ENCODE measurements at regions not wholly inside any gene's neighbourhood (a gene's known extent, or its start where the extent isn't known, plus 50 kb on each side); places are given as distances from the start of the nearest gene placed in this dataset.

GRCh38 chr5:74174366-74174765, 466.2 kb downstream of the ENC1 start:
- DNase-seq (ENCODE audit: low spot score) = no peak
- ATAC-seq = no peak

DNA sequence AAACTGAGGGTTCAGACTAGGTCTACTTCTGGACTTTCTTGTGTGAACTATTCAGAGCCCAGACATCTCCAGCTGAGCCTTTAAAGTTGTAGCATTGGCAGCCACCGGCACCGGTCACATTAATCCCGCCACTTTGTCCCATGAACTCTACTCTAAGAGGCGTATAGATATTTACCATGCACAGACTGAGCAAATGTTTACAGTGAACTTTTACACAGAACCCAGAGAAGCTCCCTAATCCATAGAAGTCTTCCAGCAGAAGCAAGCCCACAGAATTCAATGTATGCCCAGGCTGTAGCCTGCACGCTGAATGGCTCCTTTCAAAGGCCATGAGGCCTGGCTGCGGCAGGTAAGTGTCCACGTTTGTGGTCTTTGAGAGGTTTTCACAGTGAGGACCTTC, 466.9 kb downstream of the ENC1 start:
- ATAC-seq (no peak), DNase-seq (ENCODE audit: low spot score) (no peak)

DNA sequence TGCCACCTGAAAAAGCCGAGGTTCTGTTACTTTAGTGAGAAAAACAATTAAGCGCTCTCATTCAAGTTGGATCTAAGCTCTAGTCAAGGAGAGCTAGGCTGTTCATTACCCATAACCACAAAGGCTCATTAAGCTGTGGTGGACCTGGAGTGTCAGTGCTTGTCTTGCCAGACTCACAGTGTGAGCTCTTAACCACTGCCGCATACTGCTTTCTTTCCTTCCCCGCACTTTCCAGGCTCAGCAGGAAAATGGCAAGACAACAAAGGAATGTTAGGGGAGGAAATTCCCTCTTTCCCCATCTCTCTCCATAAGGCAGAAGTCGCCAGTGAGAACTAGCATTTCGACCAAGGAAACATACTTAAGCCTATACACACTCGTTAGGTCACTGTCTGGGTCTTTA, 467.3 kb downstream of the ENC1 start:
- ATAC-seq (no peak), DNase-seq (ENCODE audit: low spot score) (no peak)

DNA sequence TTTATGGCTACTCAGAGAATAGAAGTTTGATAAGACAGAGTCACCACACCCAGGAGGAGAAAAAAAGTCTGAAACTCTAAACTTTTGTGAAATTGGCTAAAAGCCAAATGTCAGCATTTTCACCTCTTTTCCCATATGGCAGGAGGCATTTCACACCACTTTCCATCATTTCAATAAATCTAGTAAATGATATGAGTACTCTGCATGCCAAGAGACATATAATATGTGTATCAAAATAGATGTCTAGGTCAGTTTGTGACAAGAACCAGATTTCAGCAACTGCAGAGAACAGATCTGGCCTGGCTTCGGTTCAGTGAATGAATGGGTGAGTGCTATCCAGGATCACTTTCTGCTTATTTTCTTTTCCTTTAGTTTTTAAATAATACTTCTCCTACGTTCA, 470.8 kb downstream of the ENC1 start:
- ATAC-seq (no peak), DNase-seq (ENCODE audit: low spot score) (no peak)

- DNase-seq (ENCODE audit: low spot score) (no peak), ATAC-seq (peak; percentile 83)
Measured at GRCh38 chr5:74167930-74168315, 472.6 kb downstream of the ENC1 start.

DNA sequence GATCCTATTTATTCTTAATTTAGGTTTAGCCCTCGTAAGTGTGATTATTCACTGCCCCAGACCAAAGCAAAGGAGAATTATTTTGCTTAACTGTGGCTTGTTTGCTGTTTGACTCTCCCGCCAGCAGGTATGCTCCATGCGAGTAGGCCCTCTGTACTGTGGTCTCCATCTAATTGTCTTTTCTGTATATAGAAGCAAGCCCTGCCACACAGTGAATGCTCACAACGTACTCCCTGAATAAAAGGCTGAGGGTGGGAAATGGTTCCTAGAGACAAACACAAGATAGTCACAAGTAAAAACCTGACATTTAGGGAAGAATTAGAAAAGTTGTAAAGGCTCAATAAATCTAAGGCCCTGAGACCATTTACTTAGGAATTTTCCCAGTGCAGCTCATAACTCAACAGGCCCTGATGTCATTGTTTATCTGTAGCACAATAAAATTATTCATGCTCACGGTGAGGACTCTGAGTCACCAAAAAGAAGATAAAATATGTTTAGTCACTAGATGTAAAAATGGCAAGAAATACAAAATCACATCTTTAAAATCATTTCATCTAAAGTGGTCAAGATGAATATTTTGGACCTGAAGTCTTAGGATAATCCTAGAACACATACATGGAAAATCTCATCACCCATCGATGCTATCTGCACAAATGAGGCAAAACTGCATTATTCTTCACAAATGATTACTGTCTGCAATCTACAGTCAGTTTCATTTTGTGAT, 473.2 kb downstream of the ENC1 start:
- no peak for DNase-seq (ENCODE audit: low spot score)
- ATAC-seq = no peak

- no peak for DNase-seq (ENCODE audit: low spot score)
- no peak for ATAC-seq
Measured at GRCh38 chr5:74166064-74166463, 474.5 kb downstream of the ENC1 start.

DNA sequence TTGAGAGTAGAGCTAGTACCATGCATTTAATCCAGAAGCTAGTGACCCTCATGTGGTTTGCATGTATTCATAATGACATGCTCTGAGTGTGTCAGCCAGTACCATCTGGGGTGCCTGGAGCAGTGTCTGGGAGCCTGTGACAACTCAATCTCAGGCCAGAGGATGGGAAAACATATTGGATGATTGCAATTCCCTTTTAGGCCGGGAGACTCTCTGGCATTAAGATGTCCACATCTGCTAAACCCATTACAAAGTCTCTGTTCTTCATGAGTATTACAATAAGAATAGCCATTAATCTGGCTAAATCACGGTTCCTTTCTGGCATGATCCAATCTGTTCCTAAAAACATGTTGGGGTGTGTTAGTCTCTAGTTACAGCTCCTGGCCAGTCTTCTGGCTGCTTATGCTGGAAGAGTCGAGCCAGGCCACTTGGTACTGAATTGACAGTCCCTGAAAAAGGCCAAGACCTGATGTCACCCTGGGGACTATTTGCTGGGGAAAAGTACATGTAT, 475.7 kb downstream of the ENC1 start:
- no peak for ATAC-seq

DNA sequence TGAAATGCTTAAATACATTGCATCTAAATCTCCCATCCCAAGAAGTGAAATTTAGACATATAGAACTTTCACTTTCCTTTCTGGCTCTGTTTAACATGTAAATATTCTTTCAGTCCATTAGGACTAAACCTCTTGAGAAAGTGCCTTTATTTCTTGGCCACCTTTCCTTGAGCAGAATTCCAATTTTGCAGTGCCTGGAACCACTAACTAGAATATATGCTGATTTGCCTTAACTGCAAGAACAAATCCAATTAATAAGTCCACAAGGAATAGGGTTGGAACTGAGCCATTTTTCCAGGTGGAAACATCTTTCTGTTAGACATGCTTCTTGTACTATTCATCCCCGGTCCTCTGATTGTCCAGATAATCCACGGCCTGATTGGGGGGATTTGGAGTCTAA, 478.0 kb downstream of the ENC1 start:
- DNase-seq (ENCODE audit: low spot score) = no peak
- ATAC-seq = no peak

More for the DNA sequence above, 475.7 kb downstream of the ENC1 start:
- DNase-seq (ENCODE audit: low spot score) = no peak

DNA sequence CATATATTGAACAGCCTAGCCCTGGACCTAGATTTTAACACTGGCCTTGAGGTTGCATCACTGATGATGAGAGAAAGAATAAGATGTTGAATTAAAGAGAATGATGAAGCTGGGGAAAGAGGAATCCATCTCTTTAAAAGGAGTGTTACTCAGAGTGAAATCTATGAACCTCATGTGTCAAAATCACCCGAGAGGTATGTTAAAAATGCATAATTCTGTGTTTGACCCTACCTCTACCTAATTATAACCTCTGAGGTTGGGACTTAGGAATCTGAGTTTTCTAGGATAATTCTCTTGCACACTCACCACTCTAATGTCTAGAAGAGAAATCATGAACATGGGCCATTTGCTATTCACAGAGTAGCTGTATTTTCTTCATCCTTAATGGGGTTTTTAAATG, 479.4 kb downstream of the ENC1 start:
- DNase-seq (ENCODE audit: low spot score) (no peak), ATAC-seq (no peak)

- DNase-seq (ENCODE audit: low spot score) = no peak
Measured at GRCh38 chr5:74156728-74157383, 483.7 kb downstream of the ENC1 start.

DNA sequence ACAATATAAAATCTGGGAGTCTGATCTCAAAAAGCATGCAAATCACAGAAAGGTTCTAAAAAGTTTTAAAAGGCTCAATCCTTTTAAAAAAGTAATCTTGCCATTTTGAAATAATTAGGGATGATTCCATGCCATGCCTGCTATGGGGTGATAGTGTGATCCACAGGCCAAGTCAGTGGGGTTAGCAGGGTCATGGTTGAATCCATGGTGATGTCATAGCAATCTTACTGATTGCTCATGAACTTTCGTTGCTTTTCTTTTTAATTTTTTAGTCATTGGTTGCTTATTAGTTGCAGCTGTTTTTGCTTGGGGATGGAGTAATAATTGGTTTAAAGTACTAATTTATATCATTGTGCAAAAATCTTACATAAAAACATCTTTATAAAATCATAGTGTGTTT, 485.0 kb downstream of the ENC1 start:
- ATAC-seq (no peak), DNase-seq (ENCODE audit: low spot score) (no peak)

More at GRCh38 chr5:74156728-74157383, 483.7 kb downstream of the ENC1 start:
- ATAC-seq = no peak

- no peak for ATAC-seq
- no peak for DNase-seq (ENCODE audit: low spot score)
Measured at GRCh38 chr5:74154526-74154925, 486.0 kb downstream of the ENC1 start.

DNA sequence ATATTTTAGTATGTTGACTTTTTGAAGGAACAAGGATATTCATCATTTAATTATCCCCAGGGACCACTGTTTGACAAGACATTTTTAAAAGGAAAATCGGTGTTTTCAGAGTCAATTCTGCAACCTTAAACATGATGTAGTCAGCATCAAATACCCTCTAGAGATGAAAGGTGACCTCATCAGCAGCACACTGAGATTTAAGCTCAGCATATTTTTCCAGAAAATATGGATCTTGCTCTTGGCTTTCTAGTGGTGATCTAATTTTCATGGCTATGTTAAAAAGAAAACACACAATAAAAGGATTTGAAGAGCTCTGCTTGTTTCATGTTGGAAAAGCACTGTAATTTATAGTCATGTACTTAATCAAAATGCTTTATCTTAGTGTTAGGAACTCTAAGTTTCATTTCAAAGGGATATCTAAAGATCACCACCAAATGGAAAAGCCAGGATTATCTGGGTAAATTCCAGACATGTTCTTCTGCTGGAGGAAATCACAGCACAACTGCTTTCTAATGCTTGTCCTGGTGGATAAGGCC, 487.2 kb downstream of the ENC1 start:
- DNase-seq (ENCODE audit: low spot score) (no peak), ATAC-seq (no peak)

DNA sequence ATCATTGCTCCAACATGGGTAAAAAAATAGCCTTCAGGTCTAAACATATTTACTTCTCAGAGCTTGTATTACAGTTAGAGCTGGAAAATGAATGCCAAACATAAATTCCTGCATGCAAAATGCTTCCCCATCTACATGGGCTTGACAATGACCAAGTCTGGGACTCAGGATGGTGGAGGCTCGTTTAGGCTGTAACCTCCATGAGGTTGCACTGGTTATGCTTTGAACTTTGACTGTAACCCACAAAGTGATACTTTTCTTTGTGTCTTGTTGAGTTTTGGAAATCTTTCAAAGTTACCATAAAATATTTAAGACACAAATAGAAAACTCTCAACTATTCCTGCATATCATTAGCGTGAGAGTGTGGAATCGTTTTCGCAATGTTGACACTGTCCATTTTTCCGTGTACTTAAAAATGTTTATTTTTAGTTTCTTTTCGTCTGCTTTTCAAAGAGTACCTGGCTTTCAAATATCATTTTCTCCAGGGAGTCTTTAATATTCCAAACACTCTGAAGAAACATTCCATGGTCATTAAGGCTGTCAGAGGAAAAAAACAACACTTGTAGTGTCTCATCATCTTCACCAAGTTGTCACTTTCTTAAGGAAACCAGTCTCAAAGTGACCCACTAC, 487.8 kb downstream of the ENC1 start:
- DNase-seq (ENCODE audit: low spot score) (no peak), ATAC-seq (no peak)

DNA sequence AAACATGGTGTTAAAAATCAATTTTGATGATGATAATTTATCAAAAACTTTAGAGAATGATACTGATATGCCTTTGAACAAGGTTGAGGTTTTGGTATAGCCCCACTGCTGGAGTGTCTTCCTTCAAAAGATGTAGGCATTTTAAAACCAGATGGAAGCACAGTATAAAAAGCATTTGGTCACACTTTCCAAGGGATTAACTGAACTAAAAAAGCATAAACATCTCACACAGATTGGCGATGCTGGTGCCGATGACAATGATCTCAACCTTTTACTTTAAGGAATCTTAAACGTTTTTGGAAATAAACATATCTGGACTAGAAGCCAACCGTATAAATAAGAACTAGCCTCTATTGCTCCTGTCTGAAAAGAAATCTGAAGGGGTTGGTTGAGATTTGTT, 488.4 kb downstream of the ENC1 start:
- ATAC-seq = no peak
- DNase-seq (ENCODE audit: low spot score) = no peak

- ATAC-seq (peak; percentile 67), DNase-seq (ENCODE audit: low spot score) (no peak)
Measured at GRCh38 chr5:74149395-74149794, 491.1 kb downstream of the ENC1 start.

DNA sequence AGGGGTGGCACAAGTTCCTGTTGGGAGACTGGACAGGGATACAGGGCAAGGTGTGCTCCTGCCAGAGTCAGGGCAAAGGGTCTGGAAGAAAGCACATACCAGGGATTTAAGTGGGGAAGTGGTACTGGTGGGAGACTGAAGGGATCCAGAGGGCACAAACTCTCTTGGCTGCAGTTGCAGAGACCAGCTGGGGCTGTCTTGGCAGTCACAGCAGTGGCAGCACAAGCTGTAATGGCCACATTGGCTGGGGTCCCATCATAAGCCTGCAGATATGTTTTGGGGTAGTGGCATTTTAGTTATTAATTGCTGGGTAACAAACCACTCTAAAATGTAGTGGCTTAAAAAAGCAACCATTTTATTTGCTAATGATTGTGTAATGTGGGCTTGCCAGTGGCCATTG, 492.2 kb downstream of the ENC1 start:
- ATAC-seq (no peak), DNase-seq (ENCODE audit: low spot score) (no peak)

DNA sequence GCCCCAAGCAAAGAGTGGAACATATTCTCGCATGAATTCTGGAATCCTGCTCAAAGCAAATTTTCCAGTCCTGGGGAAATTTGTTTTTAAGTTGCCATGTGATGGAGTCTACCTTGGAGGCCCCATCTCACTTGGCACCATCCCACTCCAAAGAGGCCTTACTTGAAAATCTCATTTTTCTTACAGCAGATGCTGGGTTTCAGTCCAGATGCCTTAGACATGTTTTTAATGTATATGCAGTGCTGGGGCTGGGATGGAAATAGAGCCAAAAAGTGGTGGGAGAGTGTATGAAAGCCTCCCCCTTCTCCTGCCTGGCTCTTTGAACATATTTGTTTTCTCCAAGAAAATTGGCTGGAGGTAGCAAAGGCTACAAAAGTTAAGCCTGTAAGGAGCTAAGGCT, 493.7 kb downstream of the ENC1 start:
- no peak for DNase-seq (ENCODE audit: low spot score)
- no peak for ATAC-seq

DNA sequence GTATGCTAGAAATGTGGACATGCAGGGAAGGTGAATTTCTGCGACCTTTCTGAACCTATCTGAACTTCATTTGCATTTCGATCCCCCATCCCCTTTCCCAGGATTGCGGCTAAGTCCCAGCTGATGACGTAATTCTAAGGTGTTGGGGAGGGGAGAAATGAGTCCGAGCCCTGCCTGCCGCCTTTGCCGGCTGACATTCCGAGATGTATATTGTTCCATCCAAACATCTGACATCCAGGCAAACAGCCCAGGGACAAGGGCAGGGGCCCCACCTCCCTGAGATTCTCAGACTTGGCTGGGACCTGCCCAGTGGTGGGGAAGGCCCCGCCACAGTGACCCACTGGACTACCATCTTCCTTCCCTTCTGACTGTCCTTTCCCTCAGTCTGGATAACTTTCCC, 494.6 kb downstream of the ENC1 start:
- ATAC-seq (no peak), DNase-seq (ENCODE audit: low spot score) (no peak)

- DNase-seq (ENCODE audit: low spot score) (no peak), ATAC-seq (no peak)
Measured at GRCh38 chr5:74143721-74144330, 496.7 kb downstream of the ENC1 start.

All from left lobe of liver (tissue), 2 donors.